Activated T-helper 2 cell treated with anti-CD3 and anti-CD28 coated beads, Interferon-gamma antibody, Interleukin-2, Interleukin-4, amounts not matched to agents 10 μg/mL and 5 μg/mL and 100 μg/mL, durations not matched to agents 14 hours and 24 hours and 36 hours (primary cell): ENCODE measurements at regions not wholly inside any gene's neighbourhood (a gene's known extent, or its start where the extent isn't known, plus 50 kb on each side); places are given as distances from the start of the nearest gene placed in this dataset.

Source experiments
- DNase-seq: peaks from one replicate; pipeline ENCODE4 v3.0.0; 2021; ENCODE audit warnings: low spot score
- H3K27ac Mint-ChIP-seq: one replicate; pipeline ENCODE4 v1.8.0; 2021; ENCODE audit warnings: mixed read lengths
- H3K27me3 Mint-ChIP-seq: one replicate; pipeline ENCODE4 v1.8.0; 2021; ENCODE audit warnings: low read depth, mixed read lengths
- H3K36me3 Mint-ChIP-seq: one replicate; pipeline ENCODE4 v1.8.0; 2021; ENCODE audit warnings: low read depth, mixed read lengths
- H3K4me1 Mint-ChIP-seq: one replicate; pipeline ENCODE4 v1.8.0; 2021; ENCODE audit warnings: low read depth, mixed read lengths
- H3K4me3 Mint-ChIP-seq: one replicate; pipeline ENCODE4 v1.8.0; 2021; ENCODE audit warnings: low read depth, mild to moderate bottlenecking, moderate library complexity, mixed read lengths
- H3K9me3 Mint-ChIP-seq: one replicate; pipeline ENCODE4 v1.8.0; 2021; ENCODE audit warnings: mixed read lengths
- intact Hi-C: fragments of 100-400 bp; cut with micrococcal nuclease; formaldehyde crosslinking; loops from one replicate; pipeline ENCODE4 v1.15.1; 2023

DNA sequence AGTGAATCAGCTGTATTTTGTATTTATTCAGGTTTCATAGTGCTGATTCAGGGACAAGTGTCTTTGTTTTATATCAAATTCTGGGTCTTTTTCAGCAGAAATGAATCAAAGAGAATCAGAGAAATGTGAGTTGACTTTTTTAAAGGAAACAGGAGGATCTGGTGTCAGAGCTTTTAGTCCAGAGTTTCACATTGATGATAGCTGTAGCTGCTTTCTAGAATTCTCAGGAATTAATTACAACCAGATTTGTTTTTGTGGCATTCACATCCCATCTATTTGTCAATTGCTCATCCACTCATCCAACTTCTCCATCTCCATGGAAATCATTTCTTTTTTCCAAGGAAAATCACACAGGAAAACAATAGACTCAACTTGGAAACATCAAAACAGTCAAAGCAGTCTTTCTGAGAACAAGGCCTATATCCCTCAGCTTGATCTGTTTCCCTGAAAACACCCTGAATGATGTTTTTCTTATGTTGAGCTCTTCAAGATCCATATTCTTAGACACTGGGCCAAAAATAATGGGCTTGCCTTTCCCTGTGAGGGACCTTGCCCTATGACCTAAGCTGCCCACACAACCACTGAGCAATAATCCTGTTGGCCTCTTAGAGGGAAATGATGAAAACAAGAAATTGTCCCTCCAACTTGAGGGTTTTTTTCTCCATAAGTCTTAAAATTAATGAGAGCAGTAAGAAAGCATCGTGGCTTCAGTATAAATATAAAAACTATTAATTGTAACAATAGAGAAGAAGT lies 249.5 kb upstream of the FN1 start:
- Mint-ChIP-seq H3K27ac (no peak overlapping the region), H3K36me3 (no peaks in the 10 kb centered on the region), H3K27me3 (no peaks in the 10 kb centered on the region), H3K4me3 (no peak overlapping the region), H3K9me3 (peaks cover 14% of the 10 kb centered on the region), H3K4me1 (peaks cover 29% of the 10 kb centered on the region)
- DNase-seq, result no peak
- intact Hi-C loops, result no loop called here

DNA sequence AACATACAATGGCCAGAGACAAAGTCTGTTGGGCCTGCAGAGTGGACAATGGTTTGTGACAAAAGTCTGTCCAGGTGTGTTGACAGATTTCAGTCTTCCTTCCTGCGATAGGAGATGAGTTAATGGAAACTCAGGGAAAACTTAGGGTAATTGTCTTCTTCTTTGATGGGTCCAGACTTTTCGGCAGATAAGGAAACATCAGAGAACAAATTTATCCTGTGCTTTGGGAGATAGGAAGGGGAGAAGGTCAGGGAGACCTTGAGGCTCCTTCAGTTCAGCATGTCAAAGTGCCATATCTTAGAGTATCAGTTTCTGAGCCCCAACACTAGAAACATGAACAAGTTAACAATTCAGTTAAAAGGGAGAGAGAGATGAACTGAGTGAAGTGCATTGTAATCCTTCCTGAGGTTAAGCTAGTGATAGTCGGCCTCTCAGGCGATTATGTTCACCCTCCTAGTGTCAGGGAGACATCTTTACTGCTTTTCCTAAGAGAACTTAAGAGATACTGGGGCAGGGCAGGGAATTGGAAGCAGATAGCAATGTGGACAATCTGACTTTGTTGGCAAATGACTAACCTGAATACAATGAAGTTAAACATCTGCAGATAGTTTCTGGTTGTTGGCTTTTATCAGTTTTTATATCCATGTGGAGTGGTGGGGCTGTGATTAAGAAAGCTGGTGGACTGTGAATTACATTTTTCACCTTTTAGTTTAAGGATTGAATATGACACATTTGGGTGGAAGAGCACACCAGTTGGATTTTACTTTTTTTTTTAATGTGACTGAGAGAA lies 248.8 kb upstream of the FN1 start:
- Mint-ChIP-seq H3K9me3 (peaks cover 14% of the 10 kb centered on the region), H3K4me1 (peaks cover 29% of the 10 kb centered on the region), H3K27ac (no peak overlapping the region), H3K27me3 (no peaks in the 10 kb centered on the region), H3K4me3 (no peak overlapping the region), H3K36me3 (no peaks in the 10 kb centered on the region)
- intact Hi-C loops, result no loop called here
- DNase-seq, result no peak

DNA sequence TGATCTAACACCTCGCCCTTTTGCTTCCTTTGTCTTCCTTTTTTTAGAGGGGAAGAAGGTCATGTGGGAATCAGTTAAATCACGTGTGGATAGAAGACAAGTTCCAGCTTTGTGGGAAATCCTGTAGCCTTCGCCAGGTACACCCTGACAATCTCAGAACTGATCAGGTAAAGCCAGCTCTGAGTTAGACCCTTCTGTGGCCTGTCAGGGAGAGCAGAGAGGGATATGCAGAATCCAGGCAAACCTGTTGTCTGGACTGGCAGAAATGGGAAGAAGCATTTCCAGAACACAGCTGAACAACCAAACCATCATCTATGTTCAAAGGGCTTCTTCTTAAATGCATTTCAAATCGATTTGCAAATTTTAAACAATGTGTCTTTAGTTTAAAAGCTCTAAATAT lies 247.4 kb upstream of the FN1 start:
- Mint-ChIP-seq H3K4me3 (no peak overlapping the region), H3K36me3 (no peaks in the 10 kb centered on the region), H3K4me1 (peaks cover 31% of the 10 kb centered on the region), H3K27me3 (no peaks in the 10 kb centered on the region), H3K27ac (no peak overlapping the region), H3K9me3 (peaks cover 14% of the 10 kb centered on the region)
- intact Hi-C loops, result no loop called here
- no peak for DNase-seq

DNA sequence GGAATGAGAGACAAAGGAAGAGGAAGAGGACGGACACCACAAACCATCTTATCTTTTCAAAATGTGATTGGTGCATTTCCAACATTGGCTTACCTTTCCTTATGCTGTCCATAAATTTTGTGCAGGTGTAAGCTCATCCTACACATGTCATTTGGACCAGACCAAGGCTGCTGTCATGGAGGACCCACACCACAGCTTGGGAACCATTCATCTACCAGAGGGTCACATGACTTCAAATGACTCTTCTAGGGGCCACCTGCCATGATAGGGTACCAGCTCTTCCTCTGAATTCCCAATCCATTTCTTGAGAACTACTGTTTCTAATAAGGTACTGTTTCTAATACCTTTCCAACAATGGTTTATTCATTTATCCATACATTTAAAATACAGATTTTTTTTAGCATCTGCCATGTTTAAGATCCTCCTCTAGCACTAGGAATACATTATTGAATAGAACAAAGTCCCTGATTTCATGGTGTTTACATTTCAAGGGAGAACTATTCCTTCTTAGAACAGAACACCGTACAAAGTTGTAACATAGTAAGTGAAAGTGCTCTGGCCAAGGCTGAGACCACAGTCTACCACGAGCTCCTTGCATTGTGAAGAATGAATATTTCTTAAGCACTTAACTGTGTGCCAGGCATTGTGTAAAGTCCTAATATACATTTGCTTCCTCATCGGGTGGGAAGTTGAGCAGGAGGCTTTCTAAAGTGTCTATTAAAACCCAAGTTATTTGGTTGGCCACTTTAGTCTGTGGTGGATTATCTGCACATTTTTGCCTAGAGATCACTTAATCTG lies 246.1 kb upstream of the FN1 start:
- H3K9me3 Mint-ChIP-seq, result peaks cover 14% of the 10 kb centered on the region
- H3K27ac Mint-ChIP-seq, result peak overlapping the region; percentile 88
- DNase-seq, result no peak
- H3K4me3 Mint-ChIP-seq, result peak overlapping the region; percentile 47
- H3K27me3 Mint-ChIP-seq, result no peaks in the 10 kb centered on the region
- intact Hi-C loops, result loop anchor here (1.0 kb wide), 2 partner anchors 64 to 114 kb away; no protein-coding TSS in a partner anchor
- peaks cover 36% of the 10 kb centered on the region for H3K4me1 Mint-ChIP-seq
- H3K36me3 Mint-ChIP-seq, result no peaks in the 10 kb centered on the region

DNA sequence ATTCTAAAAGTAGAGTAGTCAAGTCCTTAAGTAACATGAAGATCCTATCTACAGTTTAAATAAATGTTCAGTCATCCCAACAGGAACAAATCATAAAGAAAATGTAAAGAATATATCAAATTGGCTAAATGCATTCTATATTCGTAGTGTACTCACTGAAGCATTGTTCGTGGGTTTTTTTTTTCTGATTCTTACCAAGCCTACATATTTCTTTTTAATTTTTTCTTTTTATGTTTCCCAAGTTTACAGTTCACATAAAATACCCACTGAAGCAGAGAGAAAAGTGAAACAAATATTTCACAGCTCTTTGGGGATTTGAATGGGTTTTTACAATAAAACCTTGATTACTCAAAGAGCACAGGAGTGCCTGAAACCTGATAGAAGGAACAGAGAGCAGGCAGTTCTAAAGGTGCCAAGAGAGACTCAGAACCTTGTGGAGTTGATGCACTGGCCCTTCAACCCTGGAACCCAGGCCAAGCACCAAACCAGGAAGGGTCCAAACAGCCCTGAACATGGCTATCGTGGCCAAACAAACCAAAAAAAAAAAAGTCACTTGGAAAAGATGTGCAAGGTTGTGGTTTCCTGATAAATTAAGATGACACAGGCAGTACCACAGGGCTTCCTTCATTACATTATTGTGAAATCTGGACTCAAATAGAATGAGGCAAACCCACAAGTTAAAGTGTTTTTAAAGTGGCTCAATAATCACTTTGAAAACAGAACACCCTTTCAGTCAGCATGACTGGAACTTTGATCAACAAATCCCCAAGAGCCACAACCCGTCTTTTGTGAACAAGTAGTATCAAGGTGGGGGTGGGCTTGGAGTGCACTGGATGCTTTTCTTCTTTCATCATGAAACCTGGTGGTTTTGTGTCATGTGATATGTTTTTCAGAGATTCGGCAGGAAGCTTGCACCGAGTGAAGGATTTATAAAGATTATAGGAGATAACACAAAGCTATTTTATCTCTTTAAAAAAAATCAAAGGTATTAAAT lies 245.0 kb upstream of the FN1 start:
- Mint-ChIP-seq H3K9me3 (peaks cover 14% of the 10 kb centered on the region), H3K4me3 (peak overlapping the region; percentile 47), H3K4me1 (peaks cover 39% of the 10 kb centered on the region), H3K27ac (peak overlapping the region; percentile 88), H3K27me3 (no peaks in the 10 kb centered on the region), H3K36me3 (no peaks in the 10 kb centered on the region)
- DNase-seq, result peak; percentile 40
- intact Hi-C loops, result loop anchor here (1.0 kb wide), 2 partner anchors 65 to 115 kb away; no protein-coding TSS in a partner anchor

DNA sequence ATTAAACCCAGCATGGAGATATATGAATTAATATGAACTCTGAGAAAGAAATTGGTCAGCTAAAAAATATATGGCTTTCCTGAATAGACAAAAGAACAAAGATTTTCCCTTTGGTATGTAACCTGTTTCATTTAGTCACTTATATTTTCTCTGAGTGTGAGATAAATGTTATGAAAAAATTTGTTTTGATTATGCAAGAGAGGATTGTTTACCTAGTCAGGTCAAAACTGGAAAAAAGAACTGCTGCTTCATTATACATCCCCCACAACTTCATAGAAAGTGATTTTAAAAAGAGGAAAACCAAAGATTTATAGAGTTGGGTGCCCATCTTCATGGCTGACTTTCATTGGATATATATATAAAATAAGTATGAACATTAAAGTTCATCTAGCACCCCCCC lies 242.2 kb upstream of the FN1 start:
- no peaks in the 10 kb centered on the region for H3K36me3 Mint-ChIP-seq
- no peak overlapping the region for H3K27ac Mint-ChIP-seq
- DNase-seq, result no peak
- H3K9me3 Mint-ChIP-seq, result no peaks in the 10 kb centered on the region
- H3K4me1 Mint-ChIP-seq, result peaks cover 30% of the 10 kb centered on the region
- intact Hi-C loops, result no loop called here
- no peak overlapping the region for H3K4me3 Mint-ChIP-seq
- no peaks in the 10 kb centered on the region for H3K27me3 Mint-ChIP-seq

DNA sequence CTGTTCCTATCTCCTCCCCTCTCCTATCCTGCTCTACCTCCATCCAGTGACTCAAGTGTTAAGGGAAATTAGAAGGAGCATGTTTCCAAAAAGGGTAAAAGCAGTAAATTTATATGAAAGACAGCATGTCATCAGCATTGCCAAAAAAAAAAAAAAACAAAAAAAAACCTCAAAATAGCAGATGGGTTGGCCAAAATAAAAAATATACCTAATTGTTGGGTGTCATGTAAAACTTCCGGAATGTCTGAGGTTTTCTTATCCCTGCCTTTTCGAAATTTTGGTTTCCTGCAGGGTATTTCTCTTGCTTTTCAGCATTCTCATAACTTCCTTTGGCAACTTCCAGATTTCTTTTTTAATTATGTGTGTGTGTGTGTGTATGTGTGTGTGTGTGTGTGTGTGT lies 241.6 kb upstream of the FN1 start:
- peaks cover 32% of the 10 kb centered on the region for H3K4me1 Mint-ChIP-seq
- no peak overlapping the region for H3K4me3 Mint-ChIP-seq
- peaks cover 3% of the 10 kb centered on the region for H3K9me3 Mint-ChIP-seq
- no peaks in the 10 kb centered on the region for H3K36me3 Mint-ChIP-seq
- H3K27me3 Mint-ChIP-seq, result no peaks in the 10 kb centered on the region
- intact Hi-C loops, result no loop called here
- no peak overlapping the region for H3K27ac Mint-ChIP-seq
- DNase-seq, result no peak

DNA sequence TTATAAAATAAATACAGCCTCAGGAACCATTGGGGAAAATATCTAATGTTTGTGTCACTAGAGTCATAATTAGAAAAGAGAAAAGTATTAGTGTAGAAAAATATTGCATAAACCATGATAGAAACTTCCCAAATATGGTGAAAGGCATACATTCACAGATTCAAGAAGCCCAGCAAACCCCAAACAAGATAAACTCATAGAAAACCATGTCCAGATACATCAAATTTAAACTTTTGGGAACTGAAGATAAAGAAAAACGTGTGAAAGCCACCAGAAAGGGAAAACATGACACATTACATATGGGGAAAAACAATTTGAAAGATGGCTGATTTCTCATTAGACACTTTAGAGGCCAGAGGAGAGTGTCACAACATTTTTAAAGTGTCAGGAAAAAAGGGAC lies 236.5 kb upstream of the FN1 start:
- peaks cover 7% of the 10 kb centered on the region for H3K4me1 Mint-ChIP-seq
- no peak overlapping the region for H3K4me3 Mint-ChIP-seq
- H3K36me3 Mint-ChIP-seq, result no peaks in the 10 kb centered on the region
- intact Hi-C loops, result no loop called here
- no peak overlapping the region for H3K27ac Mint-ChIP-seq
- no peaks in the 10 kb centered on the region for H3K27me3 Mint-ChIP-seq
- H3K9me3 Mint-ChIP-seq, result peaks cover 7% of the 10 kb centered on the region
- DNase-seq, result no peak

DNA sequence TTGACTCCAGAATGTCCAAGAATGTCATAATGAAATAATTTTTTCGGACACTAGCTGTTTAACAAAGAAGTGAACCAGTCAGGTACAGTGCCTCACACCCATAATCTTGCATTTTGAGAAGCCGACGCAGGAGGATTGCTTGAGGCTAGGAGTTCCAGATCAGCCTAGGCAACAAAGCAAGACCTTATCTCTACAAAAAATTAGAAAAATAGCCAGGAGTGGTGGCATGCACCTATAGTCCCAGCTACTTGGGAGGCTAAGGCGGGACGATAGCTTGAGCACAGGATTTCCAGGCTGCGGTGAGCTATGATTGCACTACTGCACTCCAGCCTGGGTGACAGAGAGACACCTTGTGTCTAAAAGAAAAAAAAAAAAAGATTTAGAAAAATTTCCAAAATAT lies 235.8 kb upstream of the FN1 start:
- DNase-seq, result no peak
- intact Hi-C loops, result no loop called here
- Mint-ChIP-seq H3K27me3 (peaks cover 1% of the 10 kb centered on the region), H3K4me1 (peaks cover 7% of the 10 kb centered on the region), H3K36me3 (no peaks in the 10 kb centered on the region), H3K4me3 (no peak overlapping the region), H3K9me3 (peaks cover 7% of the 10 kb centered on the region), H3K27ac (no peak overlapping the region)

DNA sequence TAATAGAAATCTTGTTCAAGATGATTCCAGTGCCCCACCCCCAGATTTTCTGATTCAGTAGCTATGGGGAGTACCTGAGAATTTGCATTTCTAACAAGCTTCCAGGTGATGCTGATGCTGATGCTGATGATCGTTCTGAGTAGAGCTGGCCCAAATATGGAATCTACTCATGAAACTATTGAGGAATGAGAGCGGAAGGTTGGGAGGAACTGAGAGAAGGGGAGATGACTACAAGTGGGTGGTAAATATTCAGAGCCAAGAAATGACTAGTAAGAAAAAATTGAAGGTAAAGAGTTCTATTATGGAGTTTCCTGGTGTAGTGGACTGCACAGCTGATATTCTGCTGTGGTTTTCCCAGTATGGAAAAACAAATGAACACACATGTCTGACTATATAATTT lies 235.4 kb upstream of the FN1 start:
- H3K4me3 Mint-ChIP-seq, result no peak overlapping the region
- DNase-seq, result no peak
- intact Hi-C loops, result no loop called here
- peaks cover 1% of the 10 kb centered on the region for H3K27me3 Mint-ChIP-seq
- H3K4me1 Mint-ChIP-seq, result peaks cover 5% of the 10 kb centered on the region
- H3K36me3 Mint-ChIP-seq, result no peaks in the 10 kb centered on the region
- no peak overlapping the region for H3K27ac Mint-ChIP-seq
- H3K9me3 Mint-ChIP-seq, result peaks cover 7% of the 10 kb centered on the region

DNA sequence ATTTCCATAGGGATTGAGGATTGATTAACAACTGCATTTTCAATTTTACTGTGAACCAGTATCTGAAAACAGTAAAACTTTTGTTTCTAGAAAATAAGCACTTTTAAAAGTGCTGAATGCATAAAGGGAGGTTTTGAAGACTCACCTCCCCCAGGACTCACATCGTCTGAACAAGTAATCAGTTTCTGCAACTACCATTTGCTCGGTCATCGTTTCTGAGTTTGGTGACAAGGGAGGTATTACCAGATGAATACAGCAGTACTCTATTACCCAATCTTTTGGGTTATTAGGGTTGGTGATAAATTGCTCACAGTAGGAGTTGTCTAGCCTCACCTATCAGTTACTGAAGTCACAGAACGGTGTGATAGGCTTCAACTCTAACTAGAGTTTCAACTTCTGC lies 234.5 kb upstream of the FN1 start:
- Mint-ChIP-seq H3K27ac (no peak overlapping the region), H3K9me3 (peaks cover 7% of the 10 kb centered on the region), H3K4me3 (no peak overlapping the region), H3K4me1 (peaks cover 5% of the 10 kb centered on the region), H3K27me3 (peaks cover 1% of the 10 kb centered on the region), H3K36me3 (no peaks in the 10 kb centered on the region)
- no peak for DNase-seq
- intact Hi-C loops, result no loop called here

DNA sequence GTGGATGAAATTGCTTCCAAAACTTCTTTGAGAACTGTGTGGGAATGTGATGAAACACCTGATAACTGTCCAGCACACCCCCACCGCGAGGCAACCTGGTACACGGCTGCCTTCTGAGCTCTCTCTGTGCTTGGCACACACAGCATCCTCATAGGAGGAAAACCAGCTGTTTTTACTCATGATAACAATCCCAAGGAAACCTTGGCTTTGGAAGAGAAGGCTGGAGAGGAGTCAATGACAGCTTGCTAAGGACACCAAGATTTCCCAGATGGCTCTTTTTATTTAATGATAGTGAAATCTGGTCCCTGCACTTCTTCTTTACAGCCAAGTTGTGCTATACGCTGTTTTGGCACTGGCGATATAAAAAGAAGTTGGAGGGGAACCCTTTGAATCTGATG lies 232.5 kb upstream of the FN1 start:
- peaks cover 19% of the 10 kb centered on the region for H3K4me1 Mint-ChIP-seq
- H3K27me3 Mint-ChIP-seq, result peaks cover 1% of the 10 kb centered on the region
- no peak for DNase-seq
- no peak overlapping the region for H3K4me3 Mint-ChIP-seq
- intact Hi-C loops, result no loop called here
- H3K9me3 Mint-ChIP-seq, result peaks cover 7% of the 10 kb centered on the region
- no peak overlapping the region for H3K27ac Mint-ChIP-seq
- H3K36me3 Mint-ChIP-seq, result no peaks in the 10 kb centered on the region
